T-helper 1 cell (primary cell): ENCODE measurements at regions not wholly inside any gene's neighbourhood (a gene's known extent, or its start where the extent isn't known, plus 50 kb on each side); places are given as distances from the start of the nearest gene placed in this dataset.

Experiments
- DNase-seq, 5 donors: peaks; one replicate each; pipeline ENCODE4 v3.0.0-alpha.2; 2012 to 2020

GRCh38 chr14:101004954-101005353 is 101.4 kb upstream of the RTL1 start:
- DNase-seq = no peak

DNA sequence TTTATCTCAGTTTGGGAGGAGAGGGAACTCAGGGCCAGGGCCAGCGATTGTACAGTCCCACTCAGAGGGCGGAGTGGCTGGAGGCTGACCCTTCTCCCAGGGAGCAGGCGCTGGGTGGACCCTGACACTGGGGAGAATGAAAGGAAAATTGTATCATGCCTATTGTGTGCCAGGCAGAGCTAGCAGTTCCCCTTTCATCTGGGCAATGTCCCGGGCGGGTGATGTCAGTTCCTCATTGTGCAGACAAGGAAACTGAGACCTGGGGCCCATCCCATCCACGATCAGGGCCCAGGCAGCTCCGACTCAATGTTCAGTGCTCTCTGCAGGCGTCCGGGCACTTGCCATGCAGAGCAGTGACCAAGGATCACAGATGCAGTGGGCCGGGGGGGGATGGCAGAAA is 101.9 kb upstream of the RTL1 start:
- no peak for DNase-seq

- DNase-seq = no peak
Measured at GRCh38 chr14:101006008-101006407, 102.5 kb upstream of the RTL1 start.

DNA sequence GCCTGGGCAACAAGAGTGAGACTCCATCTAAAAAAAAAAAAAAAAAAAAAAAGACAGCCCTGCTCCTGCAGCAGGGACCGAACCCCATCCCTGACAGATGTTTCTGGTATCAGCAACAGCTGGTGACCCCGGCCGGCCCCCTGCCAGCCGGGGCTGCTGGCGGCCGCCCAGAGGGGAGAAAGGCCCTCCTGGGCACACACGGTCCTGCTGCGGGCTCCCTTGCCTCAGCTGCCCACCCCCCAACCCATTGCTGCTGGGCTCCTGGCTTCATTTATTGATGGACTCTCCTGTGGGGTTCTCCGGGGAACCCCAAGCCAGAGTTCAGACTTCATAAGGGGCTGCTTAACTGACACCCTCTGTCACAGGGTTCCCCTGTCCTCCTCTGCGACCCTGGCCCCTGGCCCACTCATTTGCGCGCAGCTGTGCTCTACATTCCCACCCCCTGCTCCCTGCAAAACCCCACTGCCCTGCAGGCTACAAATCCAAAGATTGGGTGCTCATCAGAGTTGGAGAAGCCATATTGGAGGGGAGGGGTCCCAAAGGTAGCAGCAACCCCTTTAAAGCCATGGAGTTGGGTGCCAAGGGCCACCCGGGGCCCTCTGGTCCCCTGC is 103.6 kb upstream of the RTL1 start:
- DNase-seq = no peak

DNA sequence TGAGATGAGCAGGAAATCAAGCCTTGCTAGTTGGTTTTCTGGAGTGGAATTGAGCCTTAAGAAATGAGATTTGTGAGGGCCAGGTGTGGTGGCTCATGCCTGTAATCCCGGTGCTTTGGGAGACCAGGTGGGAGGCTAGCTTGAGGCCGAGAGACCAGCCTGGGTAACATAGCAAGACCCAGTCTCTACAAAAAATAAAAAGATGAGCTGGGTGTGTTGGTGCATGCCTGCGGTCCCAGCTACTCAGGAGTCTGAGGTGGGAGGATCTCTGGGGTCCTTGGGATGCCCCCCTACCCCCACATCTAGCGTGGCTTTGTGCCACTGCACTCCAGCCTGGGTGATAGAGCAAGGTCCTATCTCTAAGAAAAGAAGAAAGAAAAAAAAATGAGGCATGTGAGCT is 104.2 kb upstream of the RTL1 start:
- no peak for DNase-seq

DNA sequence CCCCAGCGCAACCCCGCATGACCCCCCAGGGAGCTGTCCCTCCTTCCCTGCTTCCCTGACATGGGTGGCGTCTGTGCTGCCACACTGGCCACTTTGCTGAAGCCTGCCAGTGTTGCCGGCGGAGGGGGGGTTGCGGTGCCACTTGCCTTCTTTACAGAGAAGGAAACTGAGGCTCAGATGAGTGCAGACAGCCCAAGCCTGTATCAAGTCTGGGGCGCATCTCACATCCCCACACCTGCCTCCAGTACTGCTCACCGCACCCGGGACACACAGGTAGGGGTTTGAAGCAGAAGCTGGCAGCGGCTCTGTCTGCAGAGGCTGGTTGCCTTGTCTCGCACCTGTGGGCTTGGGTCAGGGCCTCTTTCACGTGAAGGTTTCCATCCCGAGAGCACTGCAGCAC is 104.7 kb upstream of the RTL1 start:
- no peak for DNase-seq

DNA sequence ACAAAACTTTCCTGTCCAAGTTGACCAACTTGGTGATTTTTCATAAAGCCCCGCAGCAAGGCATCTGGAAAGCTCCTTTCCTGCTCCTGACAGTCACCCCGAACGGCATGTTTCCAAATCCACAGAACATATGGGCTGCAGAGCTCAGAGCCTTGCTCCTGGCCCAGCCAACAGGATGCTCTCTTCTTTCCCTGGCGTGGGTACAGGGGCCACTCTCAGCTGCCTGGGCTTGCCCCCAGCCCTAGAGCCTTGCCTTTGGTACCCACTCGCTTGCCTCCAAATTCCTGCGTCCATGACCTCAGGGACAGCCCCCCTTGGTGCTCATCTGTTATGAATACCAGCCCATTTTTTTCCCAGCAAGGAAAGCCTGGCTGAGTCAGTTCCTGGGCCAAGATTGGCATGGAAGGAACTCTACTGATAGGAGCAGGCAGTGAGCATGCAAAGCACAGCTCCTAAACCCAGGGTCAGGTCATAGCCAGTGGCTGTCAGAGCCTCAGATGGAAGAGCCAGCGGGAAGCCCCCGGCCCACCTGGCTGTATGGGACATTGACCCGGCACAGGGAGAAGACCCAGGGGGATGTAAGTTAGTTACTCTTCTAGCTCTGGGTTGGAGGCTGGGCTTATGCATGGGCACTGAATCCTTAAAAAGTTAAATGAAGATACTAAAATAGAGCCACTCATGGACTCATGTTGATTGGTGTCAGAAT is 105.3 kb upstream of the RTL1 start:
- no peak for DNase-seq

GRCh38 chr14:101009531-101009930 is 106.0 kb upstream of the RTL1 start:
- DNase-seq = no peak

GRCh38 chr14:101010293-101010692 is 106.8 kb upstream of the RTL1 start:
- DNase-seq = no peak

DNA sequence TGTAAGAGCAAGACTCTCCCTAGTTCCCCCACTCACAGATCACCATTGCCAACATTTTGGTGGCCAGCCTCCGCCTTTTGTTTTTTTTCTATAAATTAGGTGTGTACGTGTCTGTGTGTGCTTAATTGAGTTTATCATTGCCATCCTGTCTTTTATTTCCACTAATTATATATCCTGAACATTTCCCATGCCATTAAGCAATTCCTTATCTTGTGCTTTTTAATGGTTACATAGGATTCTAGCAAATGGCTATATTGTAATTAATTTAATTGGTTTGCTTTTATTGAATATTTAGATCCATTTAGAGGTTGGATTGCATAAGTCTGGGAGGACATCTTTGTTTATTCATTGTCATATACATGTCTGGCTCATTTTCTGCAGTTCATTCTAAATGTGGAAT is 107.3 kb upstream of the RTL1 start:
- DNase-seq = no peak

GRCh38 chr14:101017209-101017608 is 113.7 kb upstream of the RTL1 start:
- DNase-seq = no peak

- DNase-seq = no peak
Measured at GRCh38 chr14:101017806-101018560, 114.5 kb upstream of the RTL1 start.

DNA sequence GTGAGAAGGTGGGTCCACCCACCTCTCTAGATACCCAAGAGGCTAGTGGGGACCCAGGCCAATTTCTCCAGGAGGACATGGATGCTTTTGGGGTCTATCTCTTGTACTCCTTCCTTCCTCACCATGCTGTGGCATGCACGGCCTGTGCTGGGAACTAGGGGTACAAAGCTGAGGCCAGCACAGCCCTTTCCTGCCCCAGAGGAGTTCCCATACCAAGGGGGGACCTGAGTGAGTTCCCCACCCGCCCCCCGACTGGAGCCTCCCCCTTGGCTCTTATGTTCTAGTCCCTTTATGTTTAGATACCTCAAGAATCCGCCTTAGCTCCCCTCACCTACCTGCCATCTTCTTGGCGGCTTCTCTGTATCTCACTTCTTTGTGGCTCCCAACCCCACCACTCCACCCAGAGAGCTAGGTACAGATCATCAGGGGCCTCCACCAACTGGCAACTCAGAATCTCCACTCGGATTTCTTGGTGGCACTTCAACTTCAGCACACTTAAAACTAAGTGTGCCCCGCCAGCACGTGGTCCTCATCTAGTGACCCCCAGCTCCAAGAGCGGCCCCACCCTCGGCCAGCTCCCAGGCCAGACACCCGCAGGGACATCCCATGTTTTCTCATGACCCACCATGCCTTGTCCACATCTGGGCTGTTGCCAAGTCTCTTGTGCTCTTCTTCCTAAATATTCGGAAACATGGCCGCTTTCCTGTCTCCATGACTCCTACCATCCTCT is 115.2 kb upstream of the RTL1 start:
- no peak for DNase-seq

DNA sequence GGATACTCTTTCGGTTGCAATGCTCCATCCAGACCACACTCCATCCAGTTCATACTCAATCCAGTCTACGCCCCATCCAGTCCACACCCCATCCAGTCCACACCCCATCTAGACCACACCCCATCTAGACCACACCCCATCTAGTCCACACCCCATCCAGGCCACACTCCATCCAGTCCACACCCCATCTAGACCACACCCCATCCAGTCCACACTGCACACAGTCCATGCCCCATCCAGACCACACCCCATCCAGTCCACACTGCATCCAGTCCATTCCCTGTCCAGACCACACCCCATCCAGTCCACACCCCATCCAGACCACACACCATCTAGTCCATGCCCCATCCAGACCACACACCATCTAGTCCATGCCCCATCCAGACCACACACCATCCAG is 116.0 kb upstream of the RTL1 start:
- DNase-seq = no peak

- DNase-seq = no peak
Measured at GRCh38 chr14:101019990-101020710, 116.6 kb upstream of the RTL1 start.

- DNase-seq = no peak
Measured at GRCh38 chr14:101020834-101021370, 117.4 kb upstream of the RTL1 start.

GRCh38 chr14:101022121-101022520 is 118.6 kb upstream of the RTL1 start:
- DNase-seq = no peak

DNA sequence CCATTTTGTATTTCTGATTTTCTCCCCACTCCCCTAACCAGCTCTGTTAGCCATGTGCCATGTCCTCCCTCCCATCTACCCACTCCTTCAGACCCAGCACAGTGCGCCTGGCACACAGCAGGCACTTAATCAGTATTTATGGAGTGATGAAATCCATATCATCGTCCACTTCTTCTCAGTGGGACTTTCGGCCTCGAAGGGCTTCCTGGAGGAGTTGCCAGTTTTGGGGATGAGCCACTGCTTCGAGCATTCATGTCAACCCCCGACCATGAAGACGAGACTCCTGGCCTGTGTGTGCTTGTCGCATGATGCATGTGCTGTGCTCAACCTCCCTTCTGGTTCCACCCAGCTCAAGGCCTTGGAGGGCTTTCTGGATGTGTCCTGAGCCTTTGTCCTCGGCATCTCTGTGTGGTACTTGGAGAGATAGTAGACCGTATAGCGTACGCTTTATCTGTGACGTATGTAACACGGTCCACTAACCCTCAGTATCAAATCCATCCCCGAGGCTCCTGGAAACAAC is 119.5 kb upstream of the RTL1 start:
- no peak for DNase-seq

GRCh38 chr14:101024686-101025085 is 121.2 kb upstream of the RTL1 start:
- DNase-seq = no peak

GRCh38 chr14:101025131-101025530 is 121.6 kb upstream of the RTL1 start:
- DNase-seq = no peak

GRCh38 chr14:101025696-101026095 is 122.2 kb upstream of the RTL1 start:
- no peak for DNase-seq

GRCh38 chr14:101026341-101026740 is 122.8 kb upstream of the RTL1 start:
- no peak for DNase-seq
